ENCODE measurements at regions not wholly inside any gene's neighbourhood (a gene's known extent, or its start where the extent isn't known, plus 50 kb on each side); places are given as distances from the start of the nearest gene placed in this dataset.

GRCh38 chr4:23171976-23172375 is 479.2 kb downstream of the GBA3 start:
- no peak overlapping the region for H3K27ac ChIP-seq (ENCODE audit: low read length)
- ATAC-seq: no peak
- POLR2A ChIA-PET: no interaction called here
- TF ChIP-seq CTCF (IDR thresholded peaks at IDR 0.05) (no peak), POLR2AphosphoS5 (IDR thresholded peaks at IDR 0.05; ENCODE audit: low read depth, low read length) (no peak)
- H3K4me1 ChIP-seq (ENCODE audit: control insufficient read depth, insufficient read depth, low read length): no peaks in the 10 kb centered on the region
- no TSS peak for BruUV-seq (replicated peaks)
- intact Hi-C loops (cut with micrococcal nuclease; ENCODE audit: unreplicated experiment): no loop called here
- H3K36me3 ChIP-seq (ENCODE audit: control insufficient read depth, insufficient read depth, low read length): no peaks in the 10 kb centered on the region
- H3K4me3 ChIP-seq (ENCODE audit: low read depth in 2 of 2, low read length in 2 of 2): no peak overlapping the region
- in situ Hi-C loops (cut with HindIII; ENCODE audit: low pct_unique_long_range_greater_than_20kb, low sequenced_read_pairs): no loop called here
- CTCF ChIA-PET: no interaction called here
- no peaks in the 10 kb centered on the region for H3K27me3 ChIP-seq (ENCODE audit: control insufficient read depth, insufficient read depth, low read length)
- DNase-seq (ENCODE audit: low read depth, low spot score): no peak
- no peaks in the 10 kb centered on the region for H3K9me3 ChIP-seq (ENCODE audit: control insufficient read depth, insufficient read depth, low read depth, low read length)

GRCh38 chr4:23169608-23170311 is 477.0 kb downstream of the GBA3 start:
- Histone ChIP-seq H3K27ac (ENCODE audit: low read length) (no peak overlapping the region), H3K27me3 (ENCODE audit: control insufficient read depth, insufficient read depth, low read length) (no peaks in the 10 kb centered on the region), H3K4me3 (ENCODE audit: low read depth in 2 of 2, low read length in 2 of 2) (no peak overlapping the region), H3K9me3 (ENCODE audit: control insufficient read depth, insufficient read depth, low read depth, low read length) (no peaks in the 10 kb centered on the region), H3K4me1 (ENCODE audit: control insufficient read depth, insufficient read depth, low read length) (no peaks in the 10 kb centered on the region), H3K36me3 (ENCODE audit: control insufficient read depth, insufficient read depth, low read length) (no peaks in the 10 kb centered on the region; the same call in 1 of the 2 replicates)
- no TSS peak for BruUV-seq (replicated peaks)
- ChIA-PET CTCF (no interaction called here), POLR2A (no interaction called here)
- intact Hi-C loops (cut with micrococcal nuclease; ENCODE audit: unreplicated experiment) (no loop called here), in situ Hi-C loops (cut with HindIII; ENCODE audit: low pct_unique_long_range_greater_than_20kb, low sequenced_read_pairs) (no loop called here)
- no peak for ATAC-seq
- TF ChIP-seq TCF7L2 (IDR thresholded peaks at IDR 0.05; ENCODE audit: low read depth, low read length) (no peak), REST (IDR thresholded peaks at IDR 0.05; ENCODE audit: insufficient read depth in 1 of 2, low read depth in 2 of 2, low read length in 1 of 2) (no peak), SIN3A (IDR thresholded peaks at IDR 0.05; ENCODE audit: borderline replicate concordance, insufficient read depth, low read depth, low read length) (no peak), CTCF (IDR thresholded peaks at IDR 0.05) (no peak), POLR2AphosphoS5 (IDR thresholded peaks at IDR 0.05; ENCODE audit: low read depth, low read length) (no peak)
- no peak for DNase-seq (ENCODE audit: low read depth, low spot score)
